Psoas muscle (tissue), 7 donors: ENCODE measurements at regions not wholly inside any gene's neighbourhood (a gene's known extent, or its start where the extent isn't known, plus 50 kb on each side); places are given as distances from the start of the nearest gene placed in this dataset.

Experiments used
- ATAC-seq, 4 donors: fragments of 200-7000 bp; cut with Tn5 transposase; one replicate each; pipeline ENCODE4 v1.9.1; 2020; ENCODE audit warnings: moderate library complexity in 3 of 4, mild to moderate bottlenecking in 2 of 4
- DNase-seq, 2 donors: peaks; one replicate each; pipeline ENCODE4 v3.0.0-alpha.2; 2020
- H3K27ac ChIP-seq: fragments of 200-600 bp; one replicate; pipeline ENCODE4 v1.8.0; 2022
- H3K27me3 ChIP-seq, 3 donors: fragments of 200-600 bp in 1 of 3; one replicate each; pipeline versions ENCODE4 v1.6.1 to v1.8.0; 2013 to 2022; ENCODE audit warnings: low read length in 2 of 3, mild to moderate bottlenecking in 2 of 3, moderate library complexity in 1 of 3; ENCODE audit not compliant: insufficient read depth in 3 of 3
- H3K36me3 ChIP-seq, 2 donors: fragments of 200-600 bp in 1 of 2; one replicate each; pipeline versions ENCODE4 v1.6.1 to v1.8.0; 2013 to 2022; ENCODE audit warnings: low read depth in 1 of 2, mild to moderate bottlenecking in 1 of 2, moderate library complexity in 1 of 2; ENCODE audit not compliant: insufficient read depth in 1 of 2
- H3K4me1 ChIP-seq: fragments of 200-600 bp; one replicate; pipeline ENCODE4 v1.8.0; 2022
- H3K4me3 ChIP-seq: fragments of 200-600 bp; one replicate; pipeline ENCODE4 v1.8.0; 2022; ENCODE audit warnings: mild to moderate bottlenecking
- H3K9me3 ChIP-seq: fragments of 200-600 bp; one replicate; pipeline ENCODE4 v1.8.0; 2022
- CTCF ChIP-seq: fragments of 200-600 bp; IDR thresholded peaks from one replicate; pipeline ENCODE4 v1.8.0; 2022; ENCODE audit warnings: antibody characterized with exemption
- WGBS, 3 donors: extraction: QIAGEN DNeasy Blood & Tissue Kit; methylation state at CpG; one replicate each; pipeline versions ENCODE4 v1.1.6 to v1.1.7; 2013; 5-methylcytosine and 5-hydroxymethylcytosine counted together
- intact Hi-C, 2 donors: fragments of 100-400 bp; cut with DNase I; formaldehyde crosslinking; loops; one replicate each; pipeline versions ENCODE4 v1.11.0 to v1.14.2; 2022
- donor health status: healthy with polysubstance abuse.
- donor health status: DM: no; HTN: no; CAD: no; lungs with moderate emphysema.
- donor health status: Bipolar disorder and iron deficiency.
- donor health status: healthy.
- donor health status: DM: yes; HTN: yes; CAD: no.
- donor health status: DM: no; HTN: no; CAD: no.
- donor health status: DM: yes; HTN: yes; CAD: no.

GRCh38 chr12:88393017-88393767 is 187.1 kb downstream of the KITLG start:
- Histone ChIP-seq H3K36me3 (no peaks in the 10 kb centered on the region), H3K27me3 (no peaks in the 10 kb centered on the region), H3K27ac (no peak overlapping the region), H3K9me3 (no peaks in the 10 kb centered on the region), H3K4me1 (no peaks in the 10 kb centered on the region), H3K4me3 (no peak overlapping the region)
- no peak for TF ChIP-seq CTCF
- ATAC-seq (no peak), DNase-seq (no peak)
- 66 to 77% (median 73%) methylated on average over 2 of the region's 2 CpGs for WGBS, 3 donors
- intact Hi-C loops = no loop called here

DNA sequence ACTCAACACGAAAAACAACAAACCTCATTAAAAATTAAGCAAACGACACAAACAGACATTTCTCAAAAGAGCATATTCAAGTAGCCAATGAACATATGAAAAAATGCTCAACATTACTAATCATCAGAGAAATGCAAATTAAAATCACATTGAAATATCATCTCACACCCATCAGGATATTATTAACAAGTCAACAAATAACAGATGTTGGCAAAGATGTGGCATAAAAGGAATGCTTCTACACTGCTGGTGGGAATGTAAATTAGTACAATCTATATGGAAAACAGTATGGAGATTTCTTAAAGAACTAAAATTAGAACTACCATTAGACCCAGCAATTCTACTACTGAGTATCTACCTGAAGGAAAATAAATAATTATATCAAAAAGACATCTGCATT is 182.2 kb downstream of the KITLG start:
- ATAC-seq (no peak), DNase-seq (no peak)
- Histone ChIP-seq H3K27ac (no peak overlapping the region), H3K4me1 (no peaks in the 10 kb centered on the region), H3K36me3 (no peaks in the 10 kb centered on the region), H3K9me3 (no peaks in the 10 kb centered on the region), H3K27me3 (no peaks in the 10 kb centered on the region), H3K4me3 (no peak overlapping the region)
- intact Hi-C loops = no loop called here
- TF ChIP-seq CTCF = no peak
- 74 to 90% (median 75%) methylated on average over 2 of the region's 2 CpGs for WGBS, 3 donors

- Histone ChIP-seq H3K27me3 (no peaks in the 10 kb centered on the region), H3K9me3 (no peaks in the 10 kb centered on the region), H3K36me3 (no peaks in the 10 kb centered on the region), H3K27ac (no peak overlapping the region), H3K4me3 (no peak overlapping the region), H3K4me1 (no peaks in the 10 kb centered on the region)
- WGBS, 3 donors = 90 to 97% (median 91%) methylated on average over 2 of the region's 2 CpGs
- DNase-seq (no peak), ATAC-seq (no peak)
- intact Hi-C loops = no loop called here
- no peak for TF ChIP-seq CTCF
Measured at GRCh38 chr12:88399811-88400210, 180.5 kb downstream of the KITLG start.

DNA sequence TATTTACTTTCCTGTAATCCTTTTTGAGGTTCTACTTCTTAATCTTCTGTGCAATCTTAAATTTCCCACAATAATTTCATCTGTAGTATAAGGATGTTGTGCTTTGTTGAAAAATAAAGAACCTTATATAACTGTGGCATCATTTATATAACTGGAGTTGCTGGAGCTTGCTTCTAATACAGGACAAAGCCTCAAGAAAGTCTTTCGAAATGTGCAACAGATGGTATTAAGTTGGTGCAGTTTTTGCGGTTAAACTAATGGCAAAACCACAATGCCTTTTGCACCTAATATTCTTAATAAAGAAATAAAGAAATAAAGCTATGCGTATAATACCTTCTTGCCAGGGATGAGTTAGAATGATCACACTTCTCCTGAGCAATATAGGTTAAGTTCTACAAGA is 180.0 kb downstream of the KITLG start:
- Histone ChIP-seq H3K27me3 (no peaks in the 10 kb centered on the region), H3K27ac (no peak overlapping the region), H3K9me3 (no peaks in the 10 kb centered on the region), H3K36me3 (no peaks in the 10 kb centered on the region), H3K4me1 (no peaks in the 10 kb centered on the region), H3K4me3 (no peak overlapping the region)
- ATAC-seq (no peak), DNase-seq (no peak)
- WGBS, 3 donors = 95 to 97% (median 96%) methylated on average over 3 of the region's 3 CpGs
- no peak for TF ChIP-seq CTCF
- intact Hi-C loops = no loop called here

DNA sequence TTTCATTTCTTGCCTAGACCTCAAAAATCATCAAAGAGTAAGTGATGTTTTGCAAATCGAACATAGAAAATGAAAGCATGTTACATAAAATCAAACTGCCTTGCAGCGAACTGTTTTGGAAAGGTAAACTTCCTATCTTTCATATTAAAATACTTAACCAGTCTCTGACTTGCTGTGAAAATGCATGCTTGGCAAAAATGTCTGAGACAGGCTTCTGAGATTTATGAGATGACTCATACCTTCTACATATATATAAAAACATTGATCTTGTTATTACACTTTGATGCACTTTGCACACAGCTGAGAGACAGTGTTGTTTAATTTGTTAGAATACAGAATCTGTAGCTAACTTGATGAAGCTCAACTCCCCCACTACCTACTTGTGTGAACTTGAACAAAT is 179.1 kb downstream of the KITLG start:
- H3K4me3 ChIP-seq = no peak overlapping the region
- no peak for TF ChIP-seq CTCF
- no peak for ATAC-seq
- no peak for DNase-seq
- intact Hi-C loops = no loop called here
- no peaks in the 10 kb centered on the region for H3K27me3 ChIP-seq
- H3K9me3 ChIP-seq = no peaks in the 10 kb centered on the region
- no peaks in the 10 kb centered on the region for H3K36me3 ChIP-seq
- 67 to 83% (median 79%) methylated on average over 2 of the region's 2 CpGs for WGBS, 3 donors
- H3K4me1 ChIP-seq = no peaks in the 10 kb centered on the region
- no peak overlapping the region for H3K27ac ChIP-seq
